Stimulated activated naive CD8-positive, alpha-beta T cell treated with anti-CD3 and anti-CD28 coated beads, Interleukin-15, amount 100 ng/mL, for 72 hours (primary cell): ENCODE measurements at regions not wholly inside any gene's neighbourhood (a gene's known extent, or its start where the extent isn't known, plus 50 kb on each side); places are given as distances from the start of the nearest gene placed in this dataset.

Source experiments
- ATAC-seq: fragments of 150-1000 bp; cut with Tn5 transposase; 2 replicates; pipeline ENCODE4 v1.10.0; 2021; ENCODE audit warnings: mild to moderate bottlenecking, moderate library complexity
- DNase-seq, 2 donors: peaks; one replicate each; pipeline ENCODE4 v3.0.0; 2021 to 2022
- H3K27ac Mint-ChIP-seq, 2 donors: one replicate each; pipeline ENCODE4 v1.8.0; 2022; ENCODE audit warnings: mild to moderate bottlenecking in 2 of 2, mixed read lengths in 2 of 2, moderate library complexity in 2 of 2
- H3K27me3 Mint-ChIP-seq: one replicate; pipeline ENCODE4 v1.8.0; 2022; ENCODE audit warnings: mixed read lengths
- H3K4me1 Mint-ChIP-seq: one replicate; pipeline ENCODE4 v1.8.0; 2022; ENCODE audit warnings: mild to moderate bottlenecking, mixed read lengths
- H3K4me3 Mint-ChIP-seq, 2 donors: one replicate each; pipeline ENCODE4 v1.8.0; 2022; ENCODE audit warnings: mild to moderate bottlenecking in 2 of 2, mixed read lengths in 2 of 2, moderate library complexity in 1 of 2
- H3K9me3 Mint-ChIP-seq, 2 donors: one replicate each; pipeline ENCODE4 v1.8.0; 2022; ENCODE audit warnings: mixed read lengths in 2 of 2

GRCh38 chr19:29325241-29325975, 112.5 kb upstream of the UQCRFS1 start:
- Mint-ChIP-seq H3K4me3 (no peak overlapping the region), H3K27me3 (peaks cover 2% of the 10 kb centered on the region), H3K4me1 (peaks cover 10% of the 10 kb centered on the region), H3K9me3 (peaks cover 19 to 21% of the 10 kb centered on the region in 2 donors), H3K27ac (no peak overlapping the region)
- ATAC-seq (no peak), DNase-seq (no peak)

GRCh38 chr19:29326351-29326750, 113.4 kb upstream of the UQCRFS1 start:
- DNase-seq (no peak), ATAC-seq (no peak)
- Mint-ChIP-seq H3K27me3 (peaks cover 10% of the 10 kb centered on the region), H3K27ac (no peak overlapping the region), H3K4me3 (no peak overlapping the region), H3K4me1 (peaks cover 10% of the 10 kb centered on the region), H3K9me3 (peaks cover 19 to 21% of the 10 kb centered on the region in 2 donors)

- DNase-seq (no peak), ATAC-seq (no peak)
- Mint-ChIP-seq H3K27ac (no peak overlapping the region), H3K9me3 (peaks cover 19 to 21% of the 10 kb centered on the region in 2 donors), H3K27me3 (peaks cover 10% of the 10 kb centered on the region), H3K4me3 (no peak overlapping the region), H3K4me1 (peaks cover 10% of the 10 kb centered on the region)
Measured at GRCh38 chr19:29326849-29327840, 114.2 kb upstream of the UQCRFS1 start.

- Mint-ChIP-seq H3K4me3 (no peak overlapping the region), H3K27me3 (peaks cover 10% of the 10 kb centered on the region), H3K4me1 (peaks cover 10% of the 10 kb centered on the region), H3K9me3 (peaks cover 19 to 21% of the 10 kb centered on the region in 2 donors), H3K27ac (no peak overlapping the region)
- no peak for DNase-seq
- ATAC-seq = no peak
Measured at GRCh38 chr19:29328586-29328985, 115.6 kb upstream of the UQCRFS1 start.

- Mint-ChIP-seq H3K4me1 (peaks cover 10% of the 10 kb centered on the region), H3K27me3 (peaks cover 10% of the 10 kb centered on the region), H3K4me3 (no peak overlapping the region), H3K9me3 (peaks cover 19 to 21% of the 10 kb centered on the region in 2 donors), H3K27ac (no peak overlapping the region)
- DNase-seq (no peak), ATAC-seq (no peak)
Measured at GRCh38 chr19:29329460-29330134, 116.6 kb upstream of the UQCRFS1 start.

GRCh38 chr19:29336425-29336824, 123.5 kb upstream of the UQCRFS1 start:
- no peak for DNase-seq
- Mint-ChIP-seq H3K27ac (no peak overlapping the region), H3K4me1 (no peaks in the 10 kb centered on the region), H3K9me3 (peaks cover 9 to 25% of the 10 kb centered on the region in 2 donors), H3K27me3 (no peaks in the 10 kb centered on the region), H3K4me3 (no peak overlapping the region)
- ATAC-seq = no peak

- Mint-ChIP-seq H3K4me1 (no peaks in the 10 kb centered on the region), H3K9me3 (peaks cover 15 to 31% of the 10 kb centered on the region in 2 donors), H3K27ac (no peak overlapping the region), H3K27me3 (no peaks in the 10 kb centered on the region), H3K4me3 (no peak overlapping the region)
- DNase-seq (no peak), ATAC-seq (no peak)
Measured at GRCh38 chr19:29337029-29337428, 124.1 kb upstream of the UQCRFS1 start.

GRCh38 chr19:29338480-29338879, 125.5 kb upstream of the UQCRFS1 start:
- no peaks in the 10 kb centered on the region for H3K4me1 Mint-ChIP-seq
- DNase-seq (no peak), ATAC-seq (no peak)
- peaks cover 21 to 46% of the 10 kb centered on the region in 2 donors for H3K9me3 Mint-ChIP-seq
- no peaks in the 10 kb centered on the region for H3K27me3 Mint-ChIP-seq
- H3K4me3 Mint-ChIP-seq = no peak overlapping the region
- no peak overlapping the region for H3K27ac Mint-ChIP-seq

GRCh38 chr19:29342721-29343120, 129.8 kb upstream of the UQCRFS1 start:
- Mint-ChIP-seq H3K4me3 (no peak overlapping the region), H3K27me3 (no peaks in the 10 kb centered on the region), H3K9me3 (peaks cover 37 to 51% of the 10 kb centered on the region in 2 donors), H3K27ac (no peak overlapping the region), H3K4me1 (no peaks in the 10 kb centered on the region)
- DNase-seq (no peak), ATAC-seq (no peak)

- Mint-ChIP-seq H3K27me3 (peaks cover 41% of the 10 kb centered on the region), H3K4me1 (no peaks in the 10 kb centered on the region)
Measured at GRCh38 chr19:29364224-29364726, 151.3 kb upstream of the UQCRFS1 start.

GRCh38 chr19:29364999-29365398, 152.0 kb upstream of the UQCRFS1 start:
- ATAC-seq = no peak
- peaks cover 0 to 8% of the 10 kb centered on the region in 2 donors for H3K9me3 Mint-ChIP-seq
- no peak overlapping the region for H3K27ac Mint-ChIP-seq
- H3K4me3 Mint-ChIP-seq = no peak overlapping the region
- H3K27me3 Mint-ChIP-seq = peaks cover 41% of the 10 kb centered on the region
- no peak for DNase-seq
- H3K4me1 Mint-ChIP-seq = no peaks in the 10 kb centered on the region

More at GRCh38 chr19:29364224-29364726, 151.3 kb upstream of the UQCRFS1 start:
- H3K9me3 Mint-ChIP-seq = peaks cover 0 to 8% of the 10 kb centered on the region in 2 donors
- H3K4me3 Mint-ChIP-seq = no peak overlapping the region
- no peak for ATAC-seq
- H3K27ac Mint-ChIP-seq = no peak overlapping the region
- DNase-seq = no peak

- H3K4me3 Mint-ChIP-seq = no peak overlapping the region
- H3K27ac Mint-ChIP-seq = no peak overlapping the region
- H3K4me1 Mint-ChIP-seq = no peaks in the 10 kb centered on the region
- ATAC-seq (no peak), DNase-seq (no peak)
- H3K9me3 Mint-ChIP-seq = peaks cover 0 to 4% of the 10 kb centered on the region in 2 donors
- H3K27me3 Mint-ChIP-seq = peaks cover 41% of the 10 kb centered on the region
Measured at GRCh38 chr19:29365836-29366417, 153.0 kb upstream of the UQCRFS1 start.

GRCh38 chr19:29366757-29367156, 153.8 kb upstream of the UQCRFS1 start:
- H3K4me3 Mint-ChIP-seq = no peak overlapping the region
- no peak overlapping the region for H3K27ac Mint-ChIP-seq
- DNase-seq (no peak), ATAC-seq (no peak)
- H3K9me3 Mint-ChIP-seq = no peaks in the 10 kb centered on the region
- H3K27me3 Mint-ChIP-seq = peaks cover 41% of the 10 kb centered on the region
- H3K4me1 Mint-ChIP-seq = no peaks in the 10 kb centered on the region

- no peaks in the 10 kb centered on the region for H3K9me3 Mint-ChIP-seq
- no peaks in the 10 kb centered on the region for H3K4me1 Mint-ChIP-seq
- H3K4me3 Mint-ChIP-seq = no peak overlapping the region
- H3K27me3 Mint-ChIP-seq = peaks cover 42% of the 10 kb centered on the region
- no peak for ATAC-seq
- no peak overlapping the region for H3K27ac Mint-ChIP-seq
- no peak for DNase-seq
Measured at GRCh38 chr19:29367791-29368222, 154.9 kb upstream of the UQCRFS1 start.

GRCh38 chr19:29370276-29370675, 155.5 kb upstream of the VSTM2B start:
- H3K4me1 Mint-ChIP-seq = no peaks in the 10 kb centered on the region
- ATAC-seq (no peak), DNase-seq (no peak)
- H3K27ac Mint-ChIP-seq = peak overlapping the region in 1 of 2 donors; percentile 27
- H3K4me3 Mint-ChIP-seq = no peak overlapping the region
- H3K27me3 Mint-ChIP-seq = peaks cover 52% of the 10 kb centered on the region
- no peaks in the 10 kb centered on the region for H3K9me3 Mint-ChIP-seq
